Loucy (cell line): ENCODE measurements at regions not wholly inside any gene's neighbourhood (a gene's known extent, or its start where the extent isn't known, plus 50 kb on each side); places are given as distances from the start of the nearest gene placed in this dataset.

Experiments used
- H2AFZ ChIP-seq: fragments of 200-600 bp; sonication (generic); 2 replicates; pipeline ENCODE4 v1.6.0; 2016; ENCODE audit warnings: antibody characterized with exemption, mild to moderate bottlenecking, low read length, moderate library complexity
- H3F3A ChIP-seq: fragments of 200-600 bp; 2 replicates; pipeline ENCODE4 v1.6.0; 2016; ENCODE audit warnings: antibody characterized with exemption, low read depth, mild to moderate bottlenecking
- H3K27me3 ChIP-seq: fragments of 200-600 bp; sonication (generic); 2 replicates; pipeline ENCODE4 v1.6.1; 2014; ENCODE audit warnings: low read length, mild to moderate bottlenecking; ENCODE audit not compliant: insufficient read depth, poor library complexity, severe bottlenecking
- H3K36me3 ChIP-seq: fragments of 200-600 bp; sonication (generic); 2 replicates; pipeline ENCODE4 v1.6.1; 2016; ENCODE audit warnings: low read length; ENCODE audit not compliant: insufficient read depth
- H3K4me1 ChIP-seq: fragments of 200-600 bp; sonication (generic); 2 replicates; pipeline ENCODE4 v1.5.1; 2014; ENCODE audit warnings: low read length, mild to moderate bottlenecking; ENCODE audit not compliant: insufficient read depth, poor library complexity, severe bottlenecking
- H3K4me2 ChIP-seq: fragments of 200-600 bp; sonication (generic); 2 replicates; pipeline ENCODE4 v1.6.0; 2014; ENCODE audit warnings: antibody characterized with exemption, low read length, low read depth, mild to moderate bottlenecking; ENCODE audit not compliant: poor library complexity, severe bottlenecking
- H3K4me3 ChIP-seq: fragments of 200-600 bp; sonication (generic); 2 replicates; pipeline ENCODE4 v1.5.1; 2014; ENCODE audit warnings: low read length, mild to moderate bottlenecking, mixed read lengths; ENCODE audit not compliant: poor library complexity, severe bottlenecking
- H3K79me2 ChIP-seq: fragments of 200-600 bp; sonication (generic); 2 replicates; pipeline ENCODE4 v1.6.1; 2014; ENCODE audit warnings: low read length; ENCODE audit not compliant: insufficient read depth
- H3K9ac ChIP-seq: fragments of 200-600 bp; sonication (generic); 2 replicates; pipeline ENCODE4 v1.6.0; 2014; ENCODE audit warnings: mild to moderate bottlenecking, low read depth, low read length, moderate library complexity; ENCODE audit not compliant: poor library complexity, severe bottlenecking
- H3K9me2 ChIP-seq: fragments of 200-600 bp; sonication (generic); replicated peaks from 2 replicates; pipeline ENCODE4 v1.6.1; 2016; ENCODE audit warnings: low read depth, low read length, mixed read lengths
- H3K9me3 ChIP-seq: fragments of 200-600 bp; sonication (generic); 2 replicates; pipeline ENCODE4 v1.6.1; 2014; ENCODE audit warnings: mild to moderate bottlenecking, antibody characterized with exemption, low read length, low read depth; ENCODE audit not compliant: insufficient read depth
- H4K20me1 ChIP-seq: fragments of 200-600 bp; sonication (generic); 2 replicates; pipeline ENCODE4 v1.6.0; 2014; ENCODE audit warnings: antibody characterized with exemption, low read length, mild to moderate bottlenecking; ENCODE audit not compliant: insufficient read depth, poor library complexity, severe bottlenecking
- CTCF ChIP-seq: fragments of 200-600 bp; sonication (generic); conservative IDR thresholded peaks from 2 replicates; pipeline ENCODE4 v1.5.1; 2014; ENCODE audit warnings: mild to moderate bottlenecking, antibody characterized with exemption, low read length
- EZH2phosphoT487 ChIP-seq: fragments of 200-600 bp; IDR thresholded peaks from 2 replicates; pipeline ENCODE4 v1.6.1; 2018; ENCODE audit warnings: antibody characterized with exemption, mild to moderate bottlenecking, moderate library complexity, borderline replicate concordance

GRCh38 chr1:199243423-199244061 is 604.7 kb downstream of the PTPRC start:
- Histone ChIP-seq H3K9me3 (no peaks in the 10 kb centered on the region), H3K36me3 (no peaks in the 10 kb centered on the region), H3K4me3 (no peak overlapping the region), H2AFZ (peak overlapping the region; percentile 54; the same call in 1 of the 2 replicates), H3K9me2 (no peaks in the 10 kb centered on the region), H3K27me3 (no peaks in the 10 kb centered on the region), H3K79me2 (peaks cover 6% of the 10 kb centered on the region; the same call in 1 of the 2 replicates), H4K20me1 (no peaks in the 10 kb centered on the region), H3F3A (no peaks in the 10 kb centered on the region), H3K9ac (no peak overlapping the region), H3K4me1 (peaks cover 21% of the 10 kb centered on the region), H3K4me2 (peak overlapping the region; percentile 13)
- no peak for TF ChIP-seq EZH2phosphoT487
- TF ChIP-seq CTCF, result peak; percentile 88

GRCh38 chr1:199245946-199246345 is 607.1 kb downstream of the PTPRC start:
- H3K9me2 ChIP-seq, result no peaks in the 10 kb centered on the region
- no peaks in the 10 kb centered on the region for H3K9me3 ChIP-seq
- H3K4me1 ChIP-seq, result peaks cover 21% of the 10 kb centered on the region
- H3K27me3 ChIP-seq, result no peaks in the 10 kb centered on the region
- peaks cover 6% of the 10 kb centered on the region; the same call in 1 of the 2 replicates for H3K79me2 ChIP-seq
- H3K9ac ChIP-seq, result no peak overlapping the region
- H4K20me1 ChIP-seq, result no peaks in the 10 kb centered on the region
- H3K36me3 ChIP-seq, result no peaks in the 10 kb centered on the region
- H3K4me3 ChIP-seq, result no peak overlapping the region
- H3K4me2 ChIP-seq, result no peak overlapping the region
- no peak for TF ChIP-seq EZH2phosphoT487
- TF ChIP-seq CTCF, result no peak
- H2AFZ ChIP-seq, result no peak overlapping the region
- no peaks in the 10 kb centered on the region for H3F3A ChIP-seq

DNA sequence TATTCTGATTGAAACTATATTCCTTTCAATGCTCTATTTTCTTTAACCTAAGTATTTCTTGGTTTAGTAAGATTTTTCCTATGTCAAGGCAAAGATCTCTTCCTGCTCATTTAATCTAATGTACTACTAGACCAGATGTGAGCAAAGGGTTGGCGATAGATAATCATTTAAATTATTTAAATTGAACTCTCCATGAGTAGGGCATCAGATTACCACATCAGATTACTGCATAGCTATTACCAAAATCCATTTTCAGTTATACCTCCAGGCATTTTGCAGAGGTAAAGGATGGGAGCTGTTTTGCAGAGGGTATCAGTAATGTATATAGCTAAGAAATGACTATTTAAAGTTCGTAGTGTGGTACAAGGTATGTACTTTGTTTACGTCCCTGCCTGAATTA is 607.9 kb downstream of the PTPRC start:
- TF ChIP-seq EZH2phosphoT487 (no peak), CTCF (no peak)
- no peak overlapping the region for H3K9ac ChIP-seq
- no peaks in the 10 kb centered on the region for H4K20me1 ChIP-seq
- H3K9me2 ChIP-seq, result no peaks in the 10 kb centered on the region
- no peaks in the 10 kb centered on the region for H3K36me3 ChIP-seq
- H3K4me3 ChIP-seq, result no peak overlapping the region
- H3K4me1 ChIP-seq, result peaks cover 20% of the 10 kb centered on the region
- no peaks in the 10 kb centered on the region; the same call in 1 of the 2 replicates for H3F3A ChIP-seq
- no peaks in the 10 kb centered on the region for H3K9me3 ChIP-seq
- no peaks in the 10 kb centered on the region for H3K27me3 ChIP-seq
- H3K4me2 ChIP-seq, result no peak overlapping the region
- peaks cover 6% of the 10 kb centered on the region; the same call in 1 of the 2 replicates for H3K79me2 ChIP-seq
- H2AFZ ChIP-seq, result no peak overlapping the region
